ENCODE measurements at regions not wholly inside any gene's neighbourhood (a gene's known extent, or its start where the extent isn't known, plus 50 kb on each side); places are given as distances from the start of the nearest gene placed in this dataset.

DNA sequence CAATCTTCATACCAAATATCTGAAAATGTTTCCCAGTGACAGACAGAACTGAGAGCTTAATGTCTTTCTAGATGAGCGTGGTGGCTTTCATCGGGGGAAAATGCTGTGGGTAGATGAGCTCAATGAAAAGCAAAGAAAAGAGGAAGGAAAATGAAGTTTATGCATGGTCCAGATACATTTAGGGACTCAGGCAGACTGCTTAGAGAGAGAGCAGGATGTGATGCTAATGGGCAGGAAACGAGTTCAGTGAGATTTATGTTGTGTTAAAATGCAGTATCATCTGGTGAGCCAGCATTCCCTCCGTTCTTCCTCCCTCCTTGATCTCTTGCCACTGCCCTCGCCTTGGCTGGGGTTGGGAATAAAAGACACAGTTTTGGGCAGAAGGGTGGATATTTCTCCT is 229.2 kb downstream of the GBA3 start:
- no peak for TF ChIP-seq EP300 (IDR thresholded peaks at IDR 0.05; ENCODE audit: low read depth)
- TF ChIP-seq, protein P1, sequence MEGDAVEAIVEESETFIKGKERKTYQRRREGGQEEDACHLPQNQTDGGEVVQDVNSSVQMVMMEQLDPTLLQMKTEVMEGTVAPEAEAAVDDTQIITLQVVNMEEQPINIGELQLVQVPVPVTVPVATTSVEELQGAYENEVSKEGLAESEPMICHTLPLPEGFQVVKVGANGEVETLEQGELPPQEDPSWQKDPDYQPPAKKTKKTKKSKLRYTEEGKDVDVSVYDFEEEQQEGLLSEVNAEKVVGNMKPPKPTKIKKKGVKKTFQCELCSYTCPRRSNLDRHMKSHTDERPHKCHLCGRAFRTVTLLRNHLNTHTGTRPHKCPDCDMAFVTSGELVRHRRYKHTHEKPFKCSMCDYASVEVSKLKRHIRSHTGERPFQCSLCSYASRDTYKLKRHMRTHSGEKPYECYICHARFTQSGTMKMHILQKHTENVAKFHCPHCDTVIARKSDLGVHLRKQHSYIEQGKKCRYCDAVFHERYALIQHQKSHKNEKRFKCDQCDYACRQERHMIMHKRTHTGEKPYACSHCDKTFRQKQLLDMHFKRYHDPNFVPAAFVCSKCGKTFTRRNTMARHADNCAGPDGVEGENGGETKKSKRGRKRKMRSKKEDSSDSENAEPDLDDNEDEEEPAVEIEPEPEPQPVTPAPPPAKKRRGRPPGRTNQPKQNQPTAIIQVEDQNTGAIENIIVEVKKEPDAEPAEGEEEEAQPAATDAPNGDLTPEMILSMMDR (IDR thresholded peaks at IDR 0.05), result no peak
- TF ChIP-seq POLR2A (IDR thresholded peaks at IDR 0.05), result no peak
- no peak for TF ChIP-seq POLR2AphosphoS5 (IDR thresholded peaks at IDR 0.05)

Measured in transverse colon (tissue), 4 donors.